NB4 (cell line): ENCODE measurements at regions not wholly inside any gene's neighbourhood (a gene's known extent, or its start where the extent isn't known, plus 50 kb on each side); places are given as distances from the start of the nearest gene placed in this dataset.

Experiments used
- DNase-seq: peaks from one replicate; pipeline ENCODE4 v3.0.0; 2010; ENCODE audit warnings: low read depth
- H3K4me3 ChIP-seq: one replicate; pipeline ENCODE4 v1.5.1; 2011; ENCODE audit warnings: mild to moderate bottlenecking, low read depth, low read length, moderate library complexity
- MYC ChIP-seq: IDR thresholded peaks from 2 replicates; pipeline ENCODE4 v1.6.1; 2011; ENCODE audit warnings: low read depth, low read length
- POLR2A ChIP-seq: IDR thresholded peaks from 2 replicates; pipeline ENCODE4 v1.6.1; 2011; ENCODE audit warnings: mild to moderate bottlenecking; ENCODE audit not compliant: insufficient read length; ENCODE audit errors: extremely low read depth
- TF ChIP-seq, protein P1 (sequence below): IDR thresholded peaks from 2 replicates; pipeline ENCODE4 v1.6.1; 2011; ENCODE audit warnings: low read depth, low read length
- TF ChIP-seq, protein P2 (sequence below): IDR thresholded peaks from one replicate; pipeline ENCODE4 v1.5.1; 2012; ENCODE audit warnings: low read depth, low read length

DNA sequence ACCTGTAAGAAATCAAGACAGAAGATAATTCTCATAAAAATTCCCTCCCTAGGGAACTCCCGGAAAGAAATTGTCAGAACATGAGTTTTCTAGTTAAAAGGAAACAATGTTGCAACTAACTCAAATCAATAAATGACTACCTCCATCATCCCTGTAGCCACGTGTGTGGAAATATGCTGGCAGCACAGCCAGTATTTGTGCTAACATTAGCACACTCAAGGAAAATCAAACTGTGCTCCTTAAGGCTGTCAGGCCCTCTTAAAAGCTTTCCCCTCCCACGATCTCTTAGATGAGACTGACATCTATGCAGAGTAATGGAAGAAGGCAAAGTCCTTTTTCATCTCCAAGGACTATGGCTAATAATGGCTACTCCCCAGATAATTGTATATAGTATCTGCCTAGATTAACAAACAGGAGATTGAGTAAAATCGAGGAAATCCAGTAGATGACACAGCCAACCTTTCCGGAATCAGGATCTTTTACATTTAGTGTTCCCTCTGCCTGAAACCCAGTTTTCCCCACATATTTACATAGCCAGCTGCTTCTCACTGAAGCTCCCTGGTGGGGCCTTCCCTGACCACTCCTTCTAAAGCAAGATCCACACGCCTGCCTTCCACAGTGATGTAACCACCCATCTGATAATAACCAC, 50.9 kb upstream of the NR5A2 start:
- no peak for DNase-seq
- TF ChIP-seq, protein P1, sequence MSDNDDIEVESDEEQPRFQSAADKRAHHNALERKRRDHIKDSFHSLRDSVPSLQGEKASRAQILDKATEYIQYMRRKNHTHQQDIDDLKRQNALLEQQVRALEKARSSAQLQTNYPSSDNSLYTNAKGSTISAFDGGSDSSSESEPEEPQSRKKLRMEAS = no peak
- TF ChIP-seq POLR2A = no peak
- TF ChIP-seq, protein P2, sequence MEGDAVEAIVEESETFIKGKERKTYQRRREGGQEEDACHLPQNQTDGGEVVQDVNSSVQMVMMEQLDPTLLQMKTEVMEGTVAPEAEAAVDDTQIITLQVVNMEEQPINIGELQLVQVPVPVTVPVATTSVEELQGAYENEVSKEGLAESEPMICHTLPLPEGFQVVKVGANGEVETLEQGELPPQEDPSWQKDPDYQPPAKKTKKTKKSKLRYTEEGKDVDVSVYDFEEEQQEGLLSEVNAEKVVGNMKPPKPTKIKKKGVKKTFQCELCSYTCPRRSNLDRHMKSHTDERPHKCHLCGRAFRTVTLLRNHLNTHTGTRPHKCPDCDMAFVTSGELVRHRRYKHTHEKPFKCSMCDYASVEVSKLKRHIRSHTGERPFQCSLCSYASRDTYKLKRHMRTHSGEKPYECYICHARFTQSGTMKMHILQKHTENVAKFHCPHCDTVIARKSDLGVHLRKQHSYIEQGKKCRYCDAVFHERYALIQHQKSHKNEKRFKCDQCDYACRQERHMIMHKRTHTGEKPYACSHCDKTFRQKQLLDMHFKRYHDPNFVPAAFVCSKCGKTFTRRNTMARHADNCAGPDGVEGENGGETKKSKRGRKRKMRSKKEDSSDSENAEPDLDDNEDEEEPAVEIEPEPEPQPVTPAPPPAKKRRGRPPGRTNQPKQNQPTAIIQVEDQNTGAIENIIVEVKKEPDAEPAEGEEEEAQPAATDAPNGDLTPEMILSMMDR = no peak
- no peak for TF ChIP-seq MYC

More for the DNA sequence above, 50.9 kb upstream of the NR5A2 start:
- no peak overlapping the region for H3K4me3 ChIP-seq
